ENCODE measurements at regions not wholly inside any gene's neighbourhood (a gene's known extent, or its start where the extent isn't known, plus 50 kb on each side); places are given as distances from the start of the nearest gene placed in this dataset.

- no peak for DNase-seq (ENCODE audit: low spot score)
These were observed 349.3 kb downstream of the IRX1 start for GRCh38 chr5:3944930-3945329.

GRCh38 chr5:3948838-3949237 is 353.2 kb downstream of the IRX1 start:
- DNase-seq (ENCODE audit: low spot score) = no peak

GRCh38 chr5:3954199-3954598 is 358.6 kb downstream of the IRX1 start:
- DNase-seq (ENCODE audit: low spot score) = no peak

GRCh38 chr5:3954633-3955032 is 359.0 kb downstream of the IRX1 start:
- DNase-seq (ENCODE audit: low spot score) = no peak

- no peak for DNase-seq (ENCODE audit: low spot score)
These were observed 362.0 kb downstream of the IRX1 start for GRCh38 chr5:3957658-3958057.

GRCh38 chr5:3958389-3958788 is 362.8 kb downstream of the IRX1 start:
- no peak for DNase-seq (ENCODE audit: low spot score)

GRCh38 chr5:3962113-3962512 is 366.5 kb downstream of the IRX1 start:
- DNase-seq (ENCODE audit: low spot score) = no peak

- no peak for DNase-seq (ENCODE audit: low spot score)
These were observed 368.0 kb downstream of the IRX1 start for GRCh38 chr5:3963652-3964051.

- no peak for DNase-seq (ENCODE audit: low spot score)
These were observed 384.5 kb downstream of the IRX1 start for GRCh38 chr5:3980156-3980555.

GRCh38 chr5:3987867-3988266 is 392.2 kb downstream of the IRX1 start:
- no peak for DNase-seq (ENCODE audit: low spot score)

- DNase-seq (ENCODE audit: low spot score) = no peak
These were observed 398.3 kb downstream of the IRX1 start for GRCh38 chr5:3993856-3994473.

- DNase-seq (ENCODE audit: low spot score) = no peak
These were observed 399.0 kb downstream of the IRX1 start for GRCh38 chr5:3994628-3995027.

GRCh38 chr5:3995954-3996619 is 400.5 kb downstream of the IRX1 start:
- DNase-seq (ENCODE audit: low spot score) = no peak

GRCh38 chr5:3996707-3997336 is 401.2 kb downstream of the IRX1 start:
- DNase-seq (ENCODE audit: low spot score) = no peak

- DNase-seq (ENCODE audit: low spot score) = no peak
These were observed 402.0 kb downstream of the IRX1 start for GRCh38 chr5:3997670-3998069.

GRCh38 chr5:3999929-4000328 is 404.3 kb downstream of the IRX1 start:
- no peak for DNase-seq (ENCODE audit: low spot score)

GRCh38 chr5:4001004-4001403 is 405.4 kb downstream of the IRX1 start:
- DNase-seq (ENCODE audit: low spot score) = no peak

- DNase-seq (ENCODE audit: low spot score) = no peak
These were observed 406.3 kb downstream of the IRX1 start for GRCh38 chr5:4001758-4002533.

GRCh38 chr5:4005335-4005734 is 409.7 kb downstream of the IRX1 start:
- no peak for DNase-seq (ENCODE audit: low spot score)

- no peak for DNase-seq (ENCODE audit: low spot score)
These were observed 411.4 kb downstream of the IRX1 start for GRCh38 chr5:4007001-4007400.

GRCh38 chr5:4011943-4012342 is 416.3 kb downstream of the IRX1 start:
- DNase-seq (ENCODE audit: low spot score) = no peak

Data from mesenteric fat pad (tissue), 1 donor.